HG02973 (cell line): ENCODE measurements at regions not wholly inside any gene's neighbourhood (a gene's known extent, or its start where the extent isn't known, plus 50 kb on each side); places are given as distances from the start of the nearest gene placed in this dataset.
"Not testable (repeated sequence)": the region's sequence is repeated elsewhere in the genome, so short reads cannot be mapped to it uniquely, and the experiment has no call there.

Experiments used
- ATAC-seq: cut with Tn5 transposase; IDR thresholded peaks from one replicate; pipeline ENCODE4 v1.9.1; 2021; ENCODE audit warnings: moderate library complexity; ENCODE audit not compliant: unreplicated experiment

DNA sequence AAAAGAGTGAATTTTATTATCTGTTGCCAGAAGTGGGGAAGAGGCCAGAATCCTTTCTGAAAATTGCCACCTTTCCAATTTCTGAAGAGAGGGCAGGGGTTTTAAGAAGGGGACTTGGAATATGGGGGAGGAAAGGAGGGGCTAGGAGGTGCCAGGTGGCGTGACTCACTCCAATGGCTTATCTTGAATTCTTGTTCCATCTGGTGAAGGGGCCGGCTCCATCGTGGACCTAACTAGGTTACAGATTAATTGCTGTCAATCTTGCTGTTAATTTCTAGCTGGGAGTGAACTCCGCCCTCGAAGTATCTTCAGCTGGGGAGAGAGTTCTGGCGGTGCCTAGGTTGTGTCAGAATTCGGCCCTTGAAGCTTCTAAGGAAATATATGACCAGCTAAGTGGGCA is 138.7 kb downstream of the YTHDC2 start:
- ATAC-seq = no peak

DNA sequence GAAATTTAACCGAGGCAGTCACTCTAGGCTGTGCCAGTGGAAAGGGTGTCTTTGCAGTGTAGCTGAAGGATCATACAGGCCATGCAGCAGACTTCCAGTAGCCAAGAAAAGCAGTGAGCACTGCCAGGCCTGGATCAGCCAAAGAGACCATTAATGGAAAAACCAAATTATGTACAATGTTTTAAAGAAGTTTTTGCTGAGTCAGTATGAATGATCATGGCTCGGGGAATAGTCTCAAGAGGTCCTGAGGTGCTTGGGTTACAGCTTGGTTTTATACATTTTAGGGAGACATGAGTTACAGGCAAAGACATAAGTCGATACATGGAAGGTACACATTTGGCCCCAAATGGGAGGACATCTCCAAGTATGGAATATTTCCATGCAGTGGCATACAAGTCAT is 141.3 kb downstream of the YTHDC2 start:
- no peak for ATAC-seq

DNA sequence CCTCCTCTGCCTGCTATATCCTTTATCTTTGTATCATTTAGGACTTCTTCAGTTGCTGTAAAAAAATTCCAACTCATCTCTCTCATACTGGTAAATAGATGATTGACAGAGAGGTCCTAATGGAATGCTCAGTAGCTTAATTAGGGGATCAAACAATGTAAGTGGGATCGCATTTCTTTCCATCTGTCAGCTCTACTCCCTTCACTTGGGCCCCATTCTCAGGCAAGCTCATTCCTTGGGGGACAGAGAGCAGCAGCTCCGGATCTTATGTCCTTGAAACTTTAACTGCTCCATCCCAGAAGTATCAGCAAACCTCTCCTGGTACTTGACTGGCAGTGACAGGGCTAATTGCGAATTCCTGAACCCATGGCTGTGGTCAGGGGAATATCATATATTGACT is 146.7 kb downstream of the YTHDC2 start:
- no peak for ATAC-seq

DNA sequence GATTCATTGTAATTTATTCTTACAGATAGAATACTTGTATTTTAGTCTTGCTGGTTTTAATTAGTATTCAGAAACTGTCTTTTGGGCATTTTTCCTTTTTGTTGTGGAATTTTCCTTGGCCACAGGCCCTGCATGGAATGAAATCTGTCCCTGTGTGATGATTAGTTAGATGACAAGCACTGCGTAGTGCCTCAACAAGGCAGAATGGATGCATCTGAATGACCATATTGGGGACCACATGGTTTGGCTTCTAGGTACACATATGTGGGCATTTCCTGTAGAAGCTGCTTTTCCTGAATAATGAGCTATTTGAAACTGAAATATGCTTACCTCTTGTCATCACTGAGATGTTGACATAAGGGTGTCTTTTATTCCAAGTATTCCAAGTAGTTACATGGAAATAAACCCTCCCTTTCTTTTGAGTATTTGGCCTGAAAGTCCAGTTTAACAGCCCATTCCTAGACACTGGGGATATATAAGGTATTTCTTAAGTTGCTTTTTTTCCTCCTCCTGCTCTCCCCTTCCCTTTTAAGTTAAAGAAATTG is 147.3 kb downstream of the YTHDC2 start:
- ATAC-seq = no peak

DNA sequence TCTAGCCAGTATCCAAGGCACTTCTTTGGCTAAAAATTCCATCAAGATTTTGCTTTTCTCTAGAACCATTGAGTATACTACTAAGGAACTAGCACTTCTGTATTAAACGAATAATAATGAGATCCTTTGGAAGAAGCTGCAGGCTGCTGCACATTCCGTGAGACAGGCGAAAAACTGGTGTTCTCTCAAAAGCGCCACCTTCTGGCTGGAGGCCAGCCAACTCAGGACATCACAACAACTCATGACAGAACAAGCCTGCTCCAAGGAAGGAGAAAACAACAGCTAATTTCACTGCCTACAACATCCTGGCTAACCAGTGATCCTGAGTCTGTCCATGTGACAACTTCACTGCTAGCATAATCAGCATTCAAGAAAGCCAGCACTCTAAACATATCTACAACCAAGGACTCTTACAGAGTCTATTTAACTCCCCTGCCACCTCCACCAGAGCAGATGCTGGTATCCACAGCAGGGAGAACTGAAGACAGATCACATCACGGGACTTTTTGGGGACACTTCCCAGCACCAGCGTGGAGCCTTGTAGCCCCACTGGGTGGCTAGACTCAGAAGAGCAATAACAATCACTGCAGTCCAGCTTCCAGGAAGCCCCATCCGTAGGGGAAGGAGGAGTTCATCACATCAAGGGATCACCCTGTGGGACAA is 150.5 kb downstream of the YTHDC2 start:
- ATAC-seq = no peak

DNA sequence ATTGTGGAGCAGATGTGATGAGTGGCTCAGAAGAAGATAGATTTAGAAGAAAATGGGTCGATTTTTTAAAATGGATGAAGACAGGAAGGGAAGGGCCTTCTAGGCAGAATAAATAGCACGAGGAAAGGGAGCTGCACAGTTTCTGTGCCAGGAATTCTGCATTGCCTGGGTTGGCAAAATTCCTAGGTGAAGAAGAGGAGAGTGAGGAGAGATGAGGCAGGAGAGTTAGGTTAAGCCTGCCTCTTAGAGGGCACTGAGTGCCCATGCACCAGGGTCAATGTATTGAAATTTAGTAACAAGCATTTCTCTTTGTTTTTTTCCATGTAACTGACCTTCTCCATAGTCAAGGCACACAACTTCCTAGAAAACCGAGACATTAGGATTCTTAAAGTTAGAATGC is 159.5 kb downstream of the YTHDC2 start:
- no peak for ATAC-seq

DNA sequence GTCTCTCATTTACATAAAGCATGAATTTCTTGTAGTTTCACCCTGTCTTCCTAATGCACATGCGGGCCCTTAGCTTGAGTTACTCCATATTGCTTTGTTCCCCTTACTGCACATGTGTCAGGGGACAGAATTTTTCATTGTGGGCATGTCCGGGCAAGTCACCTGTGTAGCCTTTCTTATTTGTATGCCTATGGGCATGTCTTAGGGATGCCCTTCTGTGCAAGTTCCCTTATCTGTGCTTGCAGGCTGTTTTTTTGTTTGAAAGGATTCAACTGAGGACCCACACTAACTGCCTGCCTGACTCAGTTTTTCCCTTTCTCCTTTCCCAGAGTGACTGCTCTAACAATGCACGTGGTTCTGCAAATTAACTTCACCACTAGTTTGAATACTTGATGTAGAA is 161.7 kb downstream of the YTHDC2 start:
- ATAC-seq = no peak

DNA sequence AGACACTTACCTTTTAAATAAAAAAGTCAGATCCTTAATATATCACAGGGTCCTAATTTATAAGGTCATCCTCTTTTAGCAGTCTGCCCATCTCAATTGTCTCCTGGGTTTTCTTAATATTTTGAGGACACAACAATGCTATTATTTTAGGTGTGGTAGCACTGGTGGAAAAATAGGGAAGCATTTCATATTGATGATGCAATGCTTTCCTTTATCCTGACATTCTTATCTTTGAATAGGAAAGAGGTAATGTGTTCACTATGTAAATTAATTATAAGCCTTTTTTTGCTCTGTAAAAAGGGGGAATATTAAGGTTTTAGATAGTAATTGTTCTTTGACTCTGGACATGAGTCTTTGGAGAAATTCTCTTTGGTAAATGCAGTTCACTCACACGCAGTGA is 164.7 kb downstream of the YTHDC2 start:
- ATAC-seq = no peak

DNA sequence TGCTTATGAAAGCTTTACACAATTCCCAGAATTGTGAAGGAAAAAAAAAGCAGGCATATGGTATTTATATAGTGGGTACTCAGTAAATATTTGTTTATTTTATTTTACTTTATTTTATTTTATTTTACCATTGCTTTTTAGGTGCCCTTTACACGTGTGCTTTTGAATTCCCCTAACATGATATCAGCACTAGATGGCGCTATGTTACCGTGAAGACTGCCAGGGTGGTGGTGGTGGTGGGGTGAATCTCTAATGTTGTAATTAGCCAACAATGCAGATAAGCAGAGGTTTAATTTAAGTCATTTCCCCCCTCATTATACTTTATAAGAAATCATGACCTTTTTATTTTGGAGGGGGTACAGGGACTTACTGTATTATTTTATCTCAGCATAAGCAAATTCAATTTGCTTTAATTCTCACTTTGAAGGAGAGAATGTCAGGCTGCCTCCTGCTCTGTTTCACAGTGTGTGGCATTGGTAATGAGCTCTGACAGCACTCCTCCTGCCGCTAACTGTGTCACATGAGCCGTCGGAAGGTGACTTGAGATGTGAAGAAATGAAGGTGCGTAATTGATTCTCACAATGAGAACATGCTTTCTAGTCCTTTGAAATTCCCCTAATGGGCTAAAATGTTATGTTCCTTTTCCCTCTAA is 165.6 kb downstream of the YTHDC2 start:
- ATAC-seq = peak; percentile 81

DNA sequence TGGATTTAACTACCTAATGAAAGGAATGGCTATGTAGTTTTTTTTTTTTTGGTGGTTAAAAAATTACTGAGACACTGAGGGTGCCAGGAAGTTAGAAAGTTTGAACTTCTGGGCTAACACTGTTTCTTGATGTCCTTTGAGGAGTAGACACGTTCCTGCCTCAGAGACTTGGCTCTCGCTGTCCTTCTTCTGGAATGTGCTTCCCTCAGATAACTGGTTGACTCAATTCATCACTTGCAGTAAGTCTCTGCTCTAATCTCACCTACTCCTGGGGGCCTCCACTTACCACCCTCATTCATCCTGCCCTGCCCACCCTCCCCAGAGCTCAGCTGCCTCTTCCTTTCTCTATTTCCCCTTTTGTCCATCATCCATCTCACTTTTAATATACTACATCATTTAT is 167.0 kb downstream of the YTHDC2 start:
- ATAC-seq = no peak

DNA sequence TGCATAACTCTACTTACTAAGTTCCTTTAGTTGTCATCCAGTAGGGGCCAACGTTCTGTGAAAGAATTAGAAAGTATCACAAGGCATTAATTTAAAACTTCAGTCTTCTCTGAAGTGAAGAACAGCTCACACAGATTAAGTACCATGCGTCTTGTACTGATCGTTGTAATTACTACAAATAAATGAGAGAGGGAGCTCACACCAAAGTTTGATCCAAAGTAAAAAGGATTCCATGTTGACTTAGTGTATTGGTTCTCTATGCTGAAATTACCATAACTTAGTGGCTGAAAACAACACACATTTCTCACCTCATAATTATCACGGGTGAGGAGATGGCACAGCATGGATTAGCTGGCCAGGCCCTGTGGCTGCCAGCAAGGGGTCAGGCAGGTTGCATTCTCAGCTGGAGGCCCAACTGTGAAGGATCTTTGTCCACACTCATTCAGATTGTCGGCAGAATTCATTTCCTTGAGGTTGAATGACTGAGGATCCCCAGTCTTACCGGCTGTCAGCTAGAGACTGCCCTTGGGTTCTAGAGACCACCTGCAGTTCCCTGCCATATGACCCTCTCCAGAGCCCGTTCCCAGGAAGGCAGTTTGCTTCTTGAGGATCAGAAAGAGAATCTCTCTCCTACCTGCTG is 169.1 kb downstream of the YTHDC2 start:
- ATAC-seq = no peak

DNA sequence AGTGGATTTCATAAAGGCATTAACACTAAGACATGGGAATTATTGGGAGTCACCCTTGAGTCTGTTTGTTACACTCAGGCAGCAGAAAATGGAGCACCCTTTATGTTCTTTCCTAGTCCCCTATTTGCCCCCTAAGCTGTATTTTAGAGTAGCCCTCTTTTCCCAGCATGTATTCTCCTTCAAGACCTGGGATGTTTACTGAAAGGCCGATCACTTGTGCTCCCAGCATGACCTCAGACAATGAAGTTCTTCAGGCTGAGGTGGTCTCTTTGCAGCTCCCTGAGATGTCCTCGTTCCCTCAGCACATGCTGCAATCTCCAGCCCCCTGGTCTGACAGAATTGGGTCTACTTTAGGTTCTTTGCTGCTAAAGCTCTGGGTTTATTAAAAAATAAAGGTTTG is 169.7 kb downstream of the YTHDC2 start:
- ATAC-seq = no peak

DNA sequence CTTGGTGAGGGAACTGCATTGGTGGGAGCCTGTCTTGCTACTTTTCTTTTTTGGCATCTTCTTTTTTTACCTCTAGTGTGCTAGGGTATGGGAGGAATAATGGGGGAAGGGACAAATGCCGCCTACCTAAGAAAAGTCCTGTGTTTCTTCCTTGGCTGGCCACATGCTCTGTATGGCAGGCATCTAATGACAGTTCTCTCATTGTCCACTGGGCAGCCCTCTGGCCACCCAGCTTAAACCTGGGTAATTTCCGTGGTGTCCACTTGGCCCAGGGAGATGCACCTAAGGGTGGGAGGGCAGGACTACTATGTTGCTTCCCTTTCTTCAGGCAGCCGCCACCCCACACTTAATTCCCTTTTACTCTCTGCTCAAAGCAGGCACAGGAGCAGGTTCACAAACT is 173.1 kb downstream of the YTHDC2 start:
- ATAC-seq = no peak

DNA sequence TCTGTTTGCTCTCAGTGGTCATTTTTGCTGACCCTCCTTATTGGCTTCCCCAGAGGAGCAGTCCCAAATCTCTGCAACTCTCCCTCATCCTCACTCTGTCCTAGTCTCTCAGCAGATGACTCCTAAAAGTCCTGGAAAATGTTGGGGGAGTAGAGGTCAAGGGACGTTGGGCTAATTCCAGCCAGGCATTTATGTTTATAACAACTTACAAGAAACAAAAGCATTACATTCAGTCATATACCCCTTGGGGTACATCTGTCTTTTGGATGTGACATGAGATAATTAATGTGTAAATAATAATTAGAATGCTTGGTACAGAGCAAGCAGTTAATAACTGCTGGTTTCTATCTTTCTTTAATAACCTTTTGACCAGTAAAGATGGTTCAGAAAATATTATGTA is 176.2 kb downstream of the YTHDC2 start:
- ATAC-seq = no peak

DNA sequence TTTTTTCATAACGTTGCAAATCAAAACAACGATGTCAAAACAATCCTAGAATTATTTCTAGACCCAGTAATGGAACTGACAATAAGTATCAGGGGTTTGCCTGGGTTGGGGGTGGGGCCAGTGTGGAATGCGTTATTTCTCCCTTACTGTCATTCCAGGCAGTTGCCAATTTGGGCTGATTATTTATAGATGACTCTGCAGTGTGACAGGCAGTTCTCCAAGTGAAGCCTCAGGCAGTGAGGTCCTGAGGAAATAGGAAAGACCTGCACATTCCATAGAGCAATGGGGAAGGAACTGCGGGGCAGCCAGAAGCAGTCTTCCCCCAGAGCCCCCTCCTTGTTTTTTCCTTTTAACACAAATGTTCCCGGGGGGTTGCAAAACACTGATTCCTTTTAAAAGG is 179.0 kb downstream of the YTHDC2 start:
- ATAC-seq = no peak

DNA sequence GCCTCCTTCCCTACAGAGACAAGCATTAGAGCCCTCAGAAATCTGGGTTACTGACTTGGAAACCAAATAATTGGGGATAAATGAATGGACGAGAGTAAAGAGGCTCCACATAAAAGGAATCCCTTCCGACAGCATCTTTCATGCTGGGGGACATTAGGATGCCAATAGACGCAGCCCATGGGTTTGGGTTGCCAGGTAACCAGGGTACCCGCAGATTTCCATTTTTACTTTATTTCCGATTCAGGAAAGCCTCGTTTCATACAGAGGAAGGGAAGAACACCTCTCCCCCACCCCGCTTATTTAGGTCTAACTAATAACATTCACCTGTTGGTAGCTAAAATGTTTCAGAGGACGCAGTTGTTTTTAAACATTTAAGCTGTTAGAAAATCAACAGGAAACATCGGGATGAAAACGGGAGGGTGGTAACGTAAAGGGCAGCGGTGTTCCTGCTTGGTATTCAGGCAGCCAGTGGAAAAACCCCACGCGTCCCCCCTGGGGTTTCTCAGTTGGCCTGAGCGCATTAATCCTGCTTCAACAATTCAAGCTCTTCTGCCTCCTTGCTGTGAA is 179.5 kb downstream of the YTHDC2 start:
- ATAC-seq = no peak

DNA sequence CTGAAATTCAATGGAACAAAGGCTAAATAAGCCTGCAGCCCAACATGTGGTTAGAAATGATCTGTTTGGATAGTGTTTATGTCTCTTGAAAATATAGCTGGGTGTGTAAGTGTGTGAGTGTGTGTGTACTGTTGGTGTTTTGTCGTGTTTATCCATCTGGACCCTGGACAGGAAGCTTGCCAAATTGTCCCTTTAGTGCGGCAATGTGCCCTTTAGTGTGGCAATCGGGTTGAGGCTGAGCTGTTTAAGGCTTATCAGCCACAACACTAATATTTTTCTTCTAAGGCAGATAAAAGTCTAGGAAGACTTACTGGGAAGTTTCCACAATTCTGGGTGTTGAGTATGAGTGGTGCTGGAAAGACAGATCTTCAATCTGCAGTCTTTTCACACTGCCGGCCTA is 180.2 kb downstream of the YTHDC2 start:
- ATAC-seq = no peak

DNA sequence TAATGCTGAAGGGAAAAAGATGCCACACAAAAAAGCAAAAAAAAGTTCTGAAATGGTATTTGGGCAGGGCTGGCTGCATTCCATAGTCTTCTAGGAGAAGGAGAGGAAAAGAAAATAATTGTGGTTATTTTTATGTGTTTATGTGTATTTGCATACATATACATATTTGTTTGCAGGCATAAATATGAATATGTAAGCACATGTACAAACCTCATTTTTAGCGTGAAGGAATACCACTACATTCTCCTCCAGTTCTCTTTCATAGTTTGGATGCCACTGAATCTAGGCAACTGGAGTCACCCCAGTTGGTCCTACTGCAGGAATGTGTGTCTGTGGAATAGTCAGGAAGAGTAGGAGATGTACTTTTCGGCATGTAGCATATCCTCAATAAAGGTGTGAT is 181.1 kb downstream of the YTHDC2 start:
- ATAC-seq = no peak

DNA sequence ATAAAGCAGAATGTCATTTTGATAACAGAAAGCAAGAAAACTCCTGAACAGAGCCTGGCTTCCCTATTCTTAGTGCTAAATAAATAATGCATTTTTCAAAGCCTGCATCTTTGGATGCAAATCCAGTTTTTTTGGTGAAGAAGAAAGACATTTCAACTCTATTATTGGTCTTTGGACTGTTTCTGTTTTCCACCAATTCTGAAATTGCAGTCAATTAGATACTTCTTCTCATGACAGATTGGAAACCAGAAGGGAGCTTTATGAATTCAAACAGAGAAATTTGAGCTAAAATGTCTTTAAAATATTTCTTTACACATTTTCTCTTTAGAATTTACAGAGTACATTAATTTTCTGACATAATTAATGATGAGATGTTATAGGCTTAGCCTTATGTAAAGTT is 189.8 kb downstream of the YTHDC2 start:
- no peak for ATAC-seq

DNA sequence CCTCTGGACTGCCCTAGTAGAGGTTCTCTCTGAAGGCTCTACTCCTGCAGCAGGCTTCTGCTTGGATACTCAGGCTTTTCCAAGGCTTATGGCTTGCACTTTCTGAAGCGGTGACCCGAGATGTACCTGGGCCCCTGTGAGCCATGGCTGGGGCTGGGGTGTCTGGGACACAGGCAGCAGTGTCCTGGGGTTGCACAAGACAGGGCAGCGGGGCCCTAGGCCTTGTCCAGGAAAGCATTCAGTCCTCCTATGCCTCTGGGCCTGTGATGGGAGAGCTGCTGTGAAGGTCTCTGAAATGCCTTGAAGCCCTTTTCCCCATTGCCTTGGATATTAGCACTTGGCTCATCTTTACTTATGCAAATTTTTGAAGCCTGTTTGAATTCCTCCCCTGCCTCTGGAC is 192.2 kb downstream of the YTHDC2 start:
- ATAC-seq = no peak

DNA sequence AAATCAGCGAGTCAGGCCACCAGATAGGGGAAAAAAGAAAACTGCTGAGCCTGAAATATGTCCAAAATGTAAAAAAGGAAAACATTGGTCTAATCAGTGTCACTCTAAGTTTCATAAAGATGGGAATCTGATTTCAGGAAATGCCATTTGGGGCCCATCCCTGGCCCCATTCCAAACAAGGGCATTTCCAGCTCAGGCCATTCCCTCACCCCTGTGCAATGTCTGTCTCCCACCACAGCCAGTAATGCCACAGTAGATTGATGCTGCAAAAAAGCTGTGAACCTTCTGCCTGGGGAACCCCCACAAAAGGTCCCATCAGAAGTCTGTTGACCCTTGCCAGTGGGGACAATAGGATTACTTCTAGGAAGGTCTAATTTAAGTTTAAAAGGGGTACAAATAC is 199.6 kb downstream of the YTHDC2 start:
- no peak for ATAC-seq

DNA sequence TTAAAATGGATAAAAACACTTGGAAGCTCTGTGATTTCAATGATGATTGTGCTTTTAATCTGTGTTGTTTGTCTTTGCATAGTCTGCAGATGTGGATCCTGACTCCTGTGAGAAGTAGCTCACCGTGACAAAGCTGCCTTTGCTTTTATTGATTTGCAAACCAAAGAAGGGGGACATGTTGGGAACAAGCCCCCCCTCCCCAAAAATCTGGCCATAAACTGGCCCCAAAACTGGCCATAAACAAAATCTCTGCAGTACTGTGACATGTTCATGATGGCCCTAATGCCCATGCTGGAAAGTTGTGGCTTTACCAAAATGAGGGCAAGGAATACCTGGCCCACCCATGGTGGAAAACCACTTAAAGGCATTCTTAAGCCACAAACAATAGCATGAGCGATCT is 202.4 kb downstream of the YTHDC2 start:
- ATAC-seq = not testable (repeated sequence)
